ENCODE measurements at regions not wholly inside any gene's neighbourhood (a gene's known extent, or its start where the extent isn't known, plus 50 kb on each side); places are given as distances from the start of the nearest gene placed in this dataset.

DNA sequence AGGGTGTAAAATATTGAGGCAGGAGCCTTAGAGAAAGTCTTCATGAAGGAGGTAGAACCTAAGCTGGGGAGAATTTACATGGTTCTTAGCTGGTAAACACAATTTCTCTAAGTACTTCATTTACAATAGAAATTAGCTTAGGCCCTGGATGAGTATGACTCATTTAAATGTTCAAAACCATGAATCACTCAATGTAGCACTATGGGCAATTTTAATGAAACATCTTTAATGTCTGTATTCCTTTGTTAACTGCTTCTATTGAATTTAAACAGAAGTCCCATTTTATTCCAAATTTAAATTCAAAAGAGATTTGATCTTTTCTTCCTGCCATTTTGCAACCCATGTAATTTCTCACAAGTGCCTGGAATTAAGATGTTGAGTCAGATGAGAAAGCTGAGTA is 252.1 kb downstream of the RFC3 start:
- DNase-seq (no peak), ATAC-seq (no peak)
- intact Hi-C loops (cut with DNase I, micrococcal nuclease) = no loop called here

DNA sequence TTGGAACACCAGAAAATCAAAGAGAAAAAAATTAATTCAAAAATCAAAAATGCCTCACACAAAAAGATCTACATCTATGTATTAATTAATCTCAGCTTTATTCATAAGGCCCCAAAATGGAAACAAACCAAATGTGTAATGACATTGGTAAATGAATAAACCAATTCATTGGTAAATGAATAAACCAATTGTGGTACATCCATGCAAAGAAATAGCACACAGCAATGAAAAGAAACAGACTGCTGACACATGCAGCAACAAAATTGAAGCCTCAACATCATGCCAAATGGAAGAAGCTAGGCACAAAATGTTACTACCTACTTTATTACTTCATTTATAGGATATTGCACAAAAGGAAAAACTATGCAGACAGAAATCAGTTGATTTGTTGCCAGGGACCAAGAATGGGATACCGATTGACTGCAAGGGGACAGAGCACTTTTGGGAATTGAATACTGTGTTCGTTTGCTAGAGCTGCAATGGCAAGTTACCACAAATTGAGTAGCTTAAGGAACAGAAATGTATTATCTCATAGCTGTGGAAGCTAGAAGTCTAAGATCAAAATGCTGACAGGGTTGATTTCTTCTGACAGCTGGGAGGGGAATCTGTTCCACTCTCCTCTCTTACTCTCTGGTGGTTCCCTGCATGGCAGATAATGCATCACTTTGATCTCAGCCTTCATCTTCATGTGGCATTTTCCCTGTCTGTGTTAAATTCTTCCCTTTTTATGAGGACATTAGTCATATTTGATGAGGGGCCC is 252.8 kb downstream of the RFC3 start:
- DNase-seq (no peak), ATAC-seq (no peak)
- intact Hi-C loops (cut with DNase I, micrococcal nuclease) = no loop called here

DNA sequence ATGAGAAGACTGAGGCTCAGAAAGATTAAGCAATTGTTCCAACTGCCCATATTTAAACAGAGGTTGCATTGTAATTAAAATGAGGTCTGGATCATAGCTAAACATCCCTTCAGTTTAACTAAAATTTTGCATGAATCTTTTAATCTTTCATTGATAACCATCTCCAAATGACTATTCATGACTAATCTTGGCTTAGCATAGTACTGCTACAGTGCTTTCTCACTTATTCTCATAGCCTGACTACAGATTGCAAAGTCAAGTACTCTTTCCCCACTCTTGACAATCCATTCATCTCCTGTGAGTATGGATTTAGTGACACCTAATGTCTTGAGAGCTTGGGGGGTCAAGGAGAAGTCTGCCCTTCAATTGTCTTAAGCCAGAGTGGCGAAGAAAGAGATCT is 258.4 kb downstream of the RFC3 start:
- intact Hi-C loops (cut with DNase I, micrococcal nuclease) = no loop called here
- no peak for ATAC-seq
- no peak for DNase-seq

DNA sequence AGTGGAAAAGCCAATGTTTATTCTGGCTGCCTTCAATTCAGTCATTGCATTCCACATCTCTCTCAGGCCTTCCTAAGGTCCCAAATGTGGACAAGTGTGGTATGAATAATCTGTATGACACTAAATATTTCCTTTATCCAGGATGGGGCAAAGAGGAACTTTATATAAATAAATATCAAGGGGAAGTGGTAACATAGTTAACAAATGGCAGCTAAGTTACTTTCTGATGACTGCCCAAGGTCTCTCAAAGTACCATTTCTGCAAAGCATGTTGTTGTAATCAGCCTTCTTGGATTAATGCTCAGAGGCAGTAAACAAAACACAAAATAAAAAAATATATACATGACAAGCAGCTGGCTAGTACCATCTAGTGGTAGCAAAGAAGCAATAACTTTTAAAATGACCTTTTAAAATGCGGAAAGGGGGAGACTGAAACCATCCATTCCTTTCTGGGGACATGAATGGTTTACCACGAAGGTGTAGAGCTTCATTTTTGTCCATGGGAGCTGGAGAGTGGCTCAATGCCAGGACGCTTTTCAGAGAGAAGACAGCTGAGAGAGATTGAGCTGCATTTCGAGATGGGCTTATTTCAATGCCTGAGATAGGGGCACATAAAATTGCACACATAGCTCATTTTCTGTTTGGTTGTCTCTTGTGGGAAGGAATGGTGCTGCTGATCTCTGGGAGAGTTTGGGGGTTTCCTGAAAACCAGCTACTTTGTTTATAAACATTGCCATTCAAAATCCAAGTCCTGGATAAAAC is 259.2 kb downstream of the RFC3 start:
- peak; percentile 42 for ATAC-seq
- intact Hi-C loops (cut with DNase I, micrococcal nuclease) = no loop called here

DNA sequence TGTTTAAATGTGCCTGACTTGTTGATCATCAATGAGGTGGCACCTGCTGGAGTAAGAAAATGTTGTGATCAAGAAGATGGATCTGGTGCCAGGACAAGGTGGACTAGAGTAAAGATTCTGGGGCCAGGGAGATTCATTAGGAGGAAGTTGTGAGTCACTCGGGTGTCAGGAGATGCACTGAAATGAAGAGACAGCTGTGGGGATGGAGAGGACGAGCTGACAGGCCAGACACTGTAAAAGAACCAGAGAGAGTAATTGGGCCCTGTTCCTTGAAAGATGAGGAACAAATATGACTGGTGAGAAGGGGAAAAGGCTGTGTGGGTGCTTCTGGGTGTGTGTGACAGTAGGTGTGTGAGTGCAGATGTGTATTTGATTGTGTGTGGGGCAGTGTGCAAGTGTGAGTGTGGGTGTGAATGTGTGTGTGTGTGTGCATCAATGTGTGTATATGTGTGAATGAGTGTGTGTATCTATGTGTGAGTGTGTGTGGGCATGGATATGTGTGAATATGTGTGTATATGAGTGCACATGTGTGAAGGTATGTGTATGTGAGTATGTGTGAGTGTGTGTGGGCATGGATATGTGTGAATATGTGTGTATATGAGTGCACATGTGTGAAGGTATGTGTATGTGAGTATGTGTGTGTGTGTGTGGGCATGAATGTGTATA is 260.5 kb downstream of the RFC3 start:
- ATAC-seq (no peak), DNase-seq (no peak)
- intact Hi-C loops (cut with DNase I, micrococcal nuclease) = no loop called here

More for the DNA sequence above, 259.2 kb downstream of the RFC3 start:
- no peak for DNase-seq

DNA sequence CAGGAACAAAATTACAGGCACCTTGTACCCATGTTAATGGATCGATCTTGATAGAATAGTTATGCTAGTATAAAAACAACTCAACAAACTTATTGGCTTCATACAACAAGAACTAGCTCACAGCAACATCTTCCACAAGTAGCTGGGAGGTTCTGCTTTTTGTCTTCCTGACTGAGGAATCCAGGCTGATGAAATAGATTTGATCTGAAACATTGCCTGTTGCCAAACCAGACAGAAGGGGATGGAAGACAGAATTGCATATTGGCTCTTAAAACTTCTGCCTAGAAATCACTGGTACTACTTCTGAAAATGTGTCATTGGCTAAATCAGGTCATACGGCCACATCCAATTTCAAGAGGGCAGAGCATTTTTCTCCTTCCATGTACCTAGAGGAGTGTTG is 267.3 kb downstream of the RFC3 start:
- intact Hi-C loops (cut with DNase I, micrococcal nuclease) = no loop called here
- ATAC-seq (no peak), DNase-seq (no peak)

DNA sequence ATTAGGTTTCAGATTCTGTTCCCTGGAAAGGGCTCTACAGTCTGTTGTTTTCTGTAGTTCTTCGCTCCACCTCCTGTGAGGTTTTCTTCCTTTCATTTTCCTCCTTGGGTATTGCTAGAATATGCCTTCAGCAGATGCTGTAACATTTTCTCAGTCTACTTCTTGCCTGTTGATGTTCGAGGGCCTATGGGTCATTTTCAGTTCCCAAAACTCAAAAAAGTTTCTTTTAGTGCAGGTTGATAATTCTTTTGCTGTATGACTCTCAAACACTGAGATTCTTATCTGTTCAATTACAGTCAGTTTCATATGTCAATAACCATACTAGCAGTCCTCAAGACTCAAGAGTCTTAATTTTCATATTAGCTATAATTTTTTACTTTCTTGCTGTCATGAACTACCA is 268.3 kb downstream of the RFC3 start:
- no peak for ATAC-seq
- intact Hi-C loops (cut with DNase I, micrococcal nuclease) = no loop called here
- DNase-seq = no peak

DNA sequence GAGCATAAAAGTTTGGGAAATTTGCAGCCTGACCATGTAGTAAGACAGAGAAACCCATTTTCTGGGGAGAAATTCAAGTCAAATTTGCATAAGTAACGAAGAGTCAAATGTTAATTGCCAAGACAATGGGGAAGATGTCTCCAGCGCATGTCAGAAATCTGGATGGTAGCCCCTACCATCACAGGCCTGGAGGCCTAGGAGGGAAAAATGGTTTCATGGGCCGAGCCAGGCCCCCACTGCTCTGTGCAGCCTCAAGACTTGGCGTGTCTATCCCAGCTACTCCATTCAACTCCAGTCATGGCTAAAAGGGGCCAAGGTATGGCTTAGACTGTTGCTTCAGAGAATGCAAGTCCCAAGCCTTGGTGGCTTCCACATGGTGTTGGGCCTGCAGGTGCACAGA is 269.8 kb downstream of the RFC3 start:
- ATAC-seq (no peak), DNase-seq (no peak)
- intact Hi-C loops (cut with DNase I, micrococcal nuclease) = no loop called here

DNA sequence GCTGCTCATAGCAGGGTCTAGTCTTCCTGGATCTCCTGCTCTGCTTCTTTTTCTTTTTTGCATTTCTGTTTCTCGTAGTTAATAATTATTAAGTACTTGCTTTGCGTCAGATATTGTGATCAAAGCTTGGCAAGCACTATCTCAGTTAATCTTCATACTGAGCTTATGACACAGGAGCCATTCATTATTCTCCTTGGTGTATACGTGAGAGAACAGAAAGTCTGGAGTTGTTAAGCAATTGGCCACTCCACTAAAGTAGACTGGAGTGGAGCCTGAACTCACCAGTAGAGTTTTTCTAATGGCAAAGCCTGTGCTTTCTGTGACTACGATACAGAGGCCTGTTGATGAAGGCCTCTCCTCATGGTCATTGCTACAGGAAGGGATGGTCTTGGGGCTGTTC is 285.9 kb downstream of the RFC3 start:
- ATAC-seq (no peak), DNase-seq (no peak)
- intact Hi-C loops (cut with DNase I, micrococcal nuclease) = no loop called here

DNA sequence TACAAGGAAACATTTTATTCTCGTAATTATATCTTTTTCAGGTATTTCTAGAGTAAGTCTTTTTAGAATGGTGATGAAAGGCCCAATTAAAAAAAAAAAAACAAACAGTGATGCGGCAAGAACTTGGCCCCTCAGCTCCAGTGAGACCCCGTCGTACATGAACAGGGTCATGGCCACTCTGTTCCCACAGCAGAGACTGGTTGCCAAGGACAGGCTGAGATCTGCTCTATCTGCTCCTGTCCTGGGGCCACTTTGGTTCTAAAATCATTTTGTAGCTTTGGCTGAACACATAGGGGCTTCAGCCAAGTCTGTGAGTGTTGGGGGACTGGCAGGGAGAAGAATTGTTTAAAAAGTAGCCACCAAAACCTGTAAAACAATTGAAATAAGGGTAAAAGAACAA is 286.9 kb downstream of the RFC3 start:
- ATAC-seq = no peak
- DNase-seq = no peak
- intact Hi-C loops (cut with DNase I, micrococcal nuclease) = no loop called here

DNA sequence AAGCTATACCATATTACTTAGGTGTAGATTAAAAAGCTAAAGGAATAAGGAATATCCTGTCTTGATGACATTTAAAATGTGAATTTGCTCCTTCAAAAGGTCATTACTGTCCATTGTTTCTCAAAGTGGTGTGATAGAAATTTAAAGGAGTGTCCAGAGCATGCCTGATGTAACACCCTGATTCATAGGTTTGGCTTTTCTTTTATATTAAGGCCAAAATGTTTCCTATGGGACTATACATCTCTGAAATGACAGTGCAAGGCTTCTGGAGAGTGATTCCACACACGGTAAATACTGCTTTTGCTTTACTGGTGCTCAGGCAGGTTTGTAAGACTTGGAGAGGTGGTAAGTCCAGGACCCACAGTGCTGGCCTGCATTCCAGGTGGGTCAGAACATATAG is 289.9 kb downstream of the RFC3 start:
- DNase-seq (no peak), ATAC-seq (no peak)
- intact Hi-C loops (cut with DNase I, micrococcal nuclease) = no loop called here

DNA sequence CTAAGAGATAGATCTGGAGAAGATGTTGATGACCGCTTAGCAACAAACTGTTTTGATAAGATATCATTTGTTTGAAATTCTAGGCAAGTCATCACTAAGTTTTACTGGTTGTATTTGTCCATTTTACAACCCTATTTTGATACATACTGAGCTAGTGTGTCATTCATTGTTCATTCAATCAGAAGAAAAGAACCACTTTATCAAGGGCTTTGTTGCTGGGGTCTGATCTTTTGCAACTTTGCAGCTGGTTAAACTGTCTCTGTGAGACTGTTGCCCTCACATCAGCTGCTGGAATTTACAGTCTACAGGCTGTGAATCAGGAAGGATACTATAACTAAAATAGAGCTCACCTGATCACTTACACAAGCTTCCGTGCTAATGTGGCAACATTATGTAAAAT is 290.5 kb downstream of the RFC3 start:
- DNase-seq = no peak
- intact Hi-C loops (cut with DNase I, micrococcal nuclease) = no loop called here
- no peak for ATAC-seq

DNA sequence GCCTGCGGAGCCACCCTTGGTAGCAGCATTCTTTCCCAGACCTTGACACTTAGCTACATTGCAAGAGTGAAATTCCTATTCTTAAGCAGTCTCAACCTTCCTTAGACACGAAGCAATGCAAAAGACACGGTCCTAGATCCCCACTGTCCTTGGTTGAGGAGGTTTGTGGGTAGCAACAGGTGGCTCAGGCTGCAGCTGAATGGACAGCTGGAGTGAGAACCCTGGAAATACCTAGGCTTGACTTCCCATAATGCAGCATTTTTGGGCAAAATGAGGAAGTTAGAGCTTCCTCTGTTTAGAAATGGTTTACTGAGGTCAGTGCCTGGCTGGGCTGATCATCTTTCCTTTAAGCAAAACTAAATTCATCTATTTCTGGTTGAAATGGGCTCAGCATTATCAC is 296.6 kb downstream of the RFC3 start:
- no peak for ATAC-seq
- no peak for DNase-seq
- intact Hi-C loops (cut with DNase I, micrococcal nuclease) = no loop called here

DNA sequence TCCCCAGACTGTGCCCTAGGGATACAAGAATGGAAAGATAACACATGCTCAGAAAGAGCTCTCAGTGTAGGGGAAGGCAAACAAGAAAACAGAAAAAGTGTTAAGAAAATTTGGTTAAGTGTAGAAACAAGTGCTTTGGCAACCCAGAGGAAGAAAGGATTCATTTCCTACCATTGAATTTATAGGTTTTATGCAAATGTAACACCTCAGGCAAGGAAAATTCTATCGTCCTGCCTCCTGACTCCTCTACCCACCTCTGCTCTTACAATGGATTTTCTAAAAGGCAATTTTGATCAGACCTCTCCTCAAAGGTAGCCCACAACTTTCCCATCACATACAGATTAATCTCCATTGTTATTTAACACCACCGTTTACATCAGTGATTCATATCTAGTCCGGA is 298.7 kb downstream of the RFC3 start:
- intact Hi-C loops (cut with DNase I, micrococcal nuclease) = no loop called here
- no peak for ATAC-seq
- no peak for DNase-seq

DNA sequence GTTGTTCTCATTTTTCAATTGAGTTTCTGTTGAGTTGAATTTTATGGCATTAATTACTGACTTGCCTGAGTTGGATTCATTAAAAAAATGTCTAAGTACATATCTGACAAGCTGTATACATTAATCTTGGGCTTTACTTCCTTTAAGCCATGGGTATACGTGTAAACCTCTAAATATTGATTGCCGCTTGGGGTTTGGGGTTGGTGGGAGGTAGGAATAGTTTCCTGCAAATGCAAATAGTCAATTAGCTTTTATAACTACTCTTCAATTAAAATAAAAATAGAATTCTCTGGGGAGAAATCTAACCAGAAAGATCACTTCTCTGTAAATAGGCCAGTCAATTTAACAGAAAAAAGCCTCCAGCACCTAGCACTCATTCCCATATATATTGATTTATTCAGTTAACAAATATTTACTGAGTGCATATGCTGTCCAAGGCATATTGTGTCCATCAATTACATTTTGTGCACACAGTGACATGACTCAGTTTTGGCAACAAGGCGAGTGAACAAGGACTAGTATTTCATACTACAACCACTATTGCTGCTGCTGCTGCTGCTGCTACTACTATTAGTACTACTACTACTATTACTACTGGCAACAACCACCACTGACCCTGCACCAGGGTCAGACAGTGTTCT is 306.8 kb downstream of the RFC3 start:
- peak; percentile 81 for ATAC-seq
- intact Hi-C loops (cut with DNase I, micrococcal nuclease) = no loop called here
- no peak for DNase-seq

DNA sequence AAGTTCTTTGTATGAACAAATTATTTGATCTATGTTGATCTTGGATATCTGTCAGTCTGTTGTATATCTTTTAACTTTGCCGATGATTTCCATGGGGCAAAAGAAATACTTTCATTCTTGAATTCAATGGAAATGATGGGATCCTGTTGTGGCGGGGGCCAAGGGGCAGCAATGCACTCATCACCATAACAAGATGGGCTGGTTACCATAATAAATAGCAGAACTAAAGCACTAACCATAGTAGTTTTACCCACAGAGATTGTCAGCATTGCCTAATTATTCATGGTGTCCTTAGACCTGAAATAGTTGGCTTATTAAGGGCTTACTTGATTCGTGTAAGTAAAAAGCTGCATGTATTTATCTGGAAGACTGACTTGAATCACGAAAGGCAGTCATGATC is 309.6 kb downstream of the RFC3 start:
- ATAC-seq = no peak
- intact Hi-C loops (cut with DNase I, micrococcal nuclease) = no loop called here
- DNase-seq = no peak

DNA sequence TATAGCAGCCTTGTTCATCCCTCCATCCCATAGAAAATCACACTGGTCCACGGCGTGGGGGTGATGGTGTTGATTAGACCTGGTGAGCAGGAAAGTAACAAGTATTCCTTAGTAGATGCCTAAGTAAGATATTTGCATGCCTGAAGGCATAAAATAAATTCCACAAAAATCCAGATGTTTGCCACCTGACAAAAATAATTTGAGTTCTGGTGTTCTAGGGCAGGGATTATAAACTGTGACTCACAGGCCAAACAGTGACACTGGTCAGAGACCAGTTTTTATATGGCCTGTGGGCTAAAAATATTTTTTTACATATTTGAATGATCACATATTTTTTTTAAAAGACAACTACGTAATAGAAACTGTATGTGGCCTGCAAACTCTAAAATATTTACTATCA is 310.7 kb downstream of the RFC3 start:
- intact Hi-C loops (cut with DNase I, micrococcal nuclease) = no loop called here

DNA sequence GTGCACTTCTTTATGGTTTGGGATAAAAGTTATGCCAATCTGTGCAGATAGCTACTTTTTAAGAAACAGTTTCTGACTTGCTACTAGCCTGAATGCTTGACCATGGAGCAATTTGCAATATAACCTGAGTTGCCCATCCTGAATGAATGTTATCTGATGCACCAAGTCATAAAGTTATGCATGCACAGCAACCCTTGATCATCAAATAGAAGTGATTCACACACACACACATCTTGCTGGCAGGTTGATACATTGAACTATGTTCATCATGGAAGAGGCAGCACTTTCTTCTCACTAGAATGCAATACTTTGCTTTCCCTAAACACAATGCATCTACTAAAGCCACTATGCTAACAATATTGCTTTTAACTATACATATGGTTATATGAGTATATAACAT is 311.5 kb downstream of the RFC3 start:
- DNase-seq = no peak
- peak; percentile 84 for ATAC-seq
- intact Hi-C loops (cut with DNase I, micrococcal nuclease) = no loop called here

More for the DNA sequence above, 310.7 kb downstream of the RFC3 start:
- ATAC-seq = no peak
- DNase-seq = no peak

DNA sequence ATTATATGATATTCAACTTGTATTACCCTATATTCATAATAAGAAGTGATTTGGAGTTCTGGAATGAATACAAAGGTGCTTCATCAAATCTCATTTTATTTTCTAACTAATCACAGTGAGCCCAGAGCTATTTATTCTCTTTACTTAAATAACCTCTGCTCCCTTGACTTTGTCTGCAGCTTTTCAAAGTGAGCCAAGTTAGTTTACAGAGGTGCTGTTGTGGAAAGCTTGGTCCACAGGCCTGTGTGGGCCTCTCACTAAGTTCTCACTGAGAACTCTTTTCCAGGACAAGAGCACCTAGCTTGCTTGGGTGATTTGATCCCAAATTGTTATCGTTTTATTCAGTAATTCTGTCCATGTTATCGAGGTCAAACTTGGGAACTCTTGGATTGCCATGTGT is 319.3 kb downstream of the RFC3 start:
- no peak for DNase-seq
- intact Hi-C loops (cut with DNase I, micrococcal nuclease) = loop anchor here in 1 of 2 donors (10.0 kb wide), 1 partner anchor 158 kb away; no protein-coding TSS in a partner anchor

More for the DNA sequence above, 319.3 kb downstream of the RFC3 start:
- ATAC-seq = no peak

Data from left colon (tissue), 2 donors.